ENCODE measurements at regions not wholly inside any gene's neighbourhood (a gene's known extent, or its start where the extent isn't known, plus 50 kb on each side); places are given as distances from the start of the nearest gene placed in this dataset.

DNA sequence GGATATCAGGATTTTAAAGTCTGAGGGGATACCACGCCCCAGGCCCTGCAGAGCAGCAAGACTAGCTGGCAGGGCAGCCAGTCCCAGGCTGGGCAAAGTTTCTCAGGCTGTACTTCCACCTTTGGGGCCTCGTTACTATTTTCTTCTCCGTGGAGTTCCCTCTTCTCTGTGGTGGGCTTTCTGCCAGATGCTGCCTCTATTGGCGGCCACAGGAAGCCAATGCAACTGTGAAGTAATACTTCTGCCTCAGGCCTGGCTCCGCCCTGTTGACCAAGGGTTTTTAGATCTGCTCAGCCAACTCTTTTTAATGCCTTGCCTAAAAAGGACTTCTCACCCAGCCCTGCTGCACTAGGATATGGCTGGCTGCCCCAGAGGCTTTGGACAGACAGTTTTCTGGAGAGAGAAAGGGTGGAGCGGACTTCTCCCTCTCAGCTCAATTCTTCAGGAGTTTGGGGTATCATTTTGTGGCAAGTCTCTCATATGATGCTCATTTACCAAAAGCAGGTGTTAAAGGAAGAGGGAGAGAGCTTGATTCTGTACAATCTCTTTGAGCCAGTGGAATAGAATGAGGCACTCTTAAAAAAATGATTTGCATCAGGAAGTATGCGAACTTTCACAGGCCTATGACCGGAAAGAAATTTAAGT lies 67.4 kb downstream of the HHEX start:
- TF ChIP-seq RFX5 (IDR thresholded peaks at IDR 0.05; ENCODE audit: low read depth, low read length) (no peak), SMC3 (IDR thresholded peaks at IDR 0.05; ENCODE audit: low read depth, low read length) (no peak)

Data from IMR-90 (cell line).